Coronary artery (tissue), 2 donors: ENCODE measurements at regions not wholly inside any gene's neighbourhood (a gene's known extent, or its start where the extent isn't known, plus 50 kb on each side); places are given as distances from the start of the nearest gene placed in this dataset.

ENCODE experiments used
- DNase-seq: peaks from one replicate; pipeline ENCODE4 v3.0.0-alpha.2; 2017; ENCODE audit warnings: low spot score
- H3K27ac ChIP-seq, 2 donors: fragments of 200-600 bp; sonication (generic); one replicate each; pipeline ENCODE4 v1.5.1; 2016 to 2019
- H3K4me3 ChIP-seq: fragments of 200-600 bp; sonication (generic); 2 replicates; pipeline ENCODE4 v1.5.1; 2016; ENCODE audit warnings: mild to moderate bottlenecking, moderate library complexity
- TF ChIP-seq, protein P1 (sequence below): fragments of 200-600 bp; sonication (generic); IDR thresholded peaks from one replicate; pipeline ENCODE4 v1.5.1; 2019; ENCODE audit warnings: antibody characterized with exemption

DNA sequence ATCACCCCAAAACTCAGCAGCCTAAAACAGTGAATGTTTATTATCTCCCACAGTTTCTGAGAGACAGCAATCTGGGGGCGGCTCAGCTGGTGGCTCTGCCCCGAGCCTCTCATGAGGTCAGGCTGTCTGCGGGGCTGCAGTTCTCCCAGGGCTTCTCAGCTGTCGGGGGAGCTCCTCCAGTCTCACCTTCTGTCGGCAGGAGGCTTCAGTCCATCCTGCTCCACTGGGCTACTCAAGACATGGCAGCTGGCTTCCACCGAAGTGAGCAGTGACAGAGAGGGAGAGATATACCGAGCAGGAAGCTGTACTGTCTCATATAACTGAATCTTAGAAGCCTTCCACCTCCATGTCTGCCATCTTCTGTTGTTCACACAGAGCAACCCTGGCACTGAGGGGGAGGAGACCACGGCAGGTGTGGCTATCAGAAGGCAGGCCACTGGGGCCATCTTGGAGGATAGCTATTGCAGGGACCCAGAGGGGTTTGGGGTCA lies 72.8 kb upstream of the ITGA11 start:
- no peak overlapping the region for H3K27ac ChIP-seq
- TF ChIP-seq, protein P1, sequence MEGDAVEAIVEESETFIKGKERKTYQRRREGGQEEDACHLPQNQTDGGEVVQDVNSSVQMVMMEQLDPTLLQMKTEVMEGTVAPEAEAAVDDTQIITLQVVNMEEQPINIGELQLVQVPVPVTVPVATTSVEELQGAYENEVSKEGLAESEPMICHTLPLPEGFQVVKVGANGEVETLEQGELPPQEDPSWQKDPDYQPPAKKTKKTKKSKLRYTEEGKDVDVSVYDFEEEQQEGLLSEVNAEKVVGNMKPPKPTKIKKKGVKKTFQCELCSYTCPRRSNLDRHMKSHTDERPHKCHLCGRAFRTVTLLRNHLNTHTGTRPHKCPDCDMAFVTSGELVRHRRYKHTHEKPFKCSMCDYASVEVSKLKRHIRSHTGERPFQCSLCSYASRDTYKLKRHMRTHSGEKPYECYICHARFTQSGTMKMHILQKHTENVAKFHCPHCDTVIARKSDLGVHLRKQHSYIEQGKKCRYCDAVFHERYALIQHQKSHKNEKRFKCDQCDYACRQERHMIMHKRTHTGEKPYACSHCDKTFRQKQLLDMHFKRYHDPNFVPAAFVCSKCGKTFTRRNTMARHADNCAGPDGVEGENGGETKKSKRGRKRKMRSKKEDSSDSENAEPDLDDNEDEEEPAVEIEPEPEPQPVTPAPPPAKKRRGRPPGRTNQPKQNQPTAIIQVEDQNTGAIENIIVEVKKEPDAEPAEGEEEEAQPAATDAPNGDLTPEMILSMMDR = no peak
- DNase-seq = no peak
- H3K4me3 ChIP-seq = no peak overlapping the region

GRCh38 chr15:68506071-68506470 lies 72.7 kb upstream of the CORO2B start:
- H3K27ac ChIP-seq = no peak overlapping the region
- no peak overlapping the region for H3K4me3 ChIP-seq
- TF ChIP-seq, protein P1 = no peak
- DNase-seq = no peak

- Histone ChIP-seq H3K4me3 (no peak overlapping the region), H3K27ac (no peak overlapping the region)
- TF ChIP-seq, protein P1 = no peak
- no peak for DNase-seq
These were observed 71.3 kb upstream of the CORO2B start for GRCh38 chr15:68507447-68507846.

DNA sequence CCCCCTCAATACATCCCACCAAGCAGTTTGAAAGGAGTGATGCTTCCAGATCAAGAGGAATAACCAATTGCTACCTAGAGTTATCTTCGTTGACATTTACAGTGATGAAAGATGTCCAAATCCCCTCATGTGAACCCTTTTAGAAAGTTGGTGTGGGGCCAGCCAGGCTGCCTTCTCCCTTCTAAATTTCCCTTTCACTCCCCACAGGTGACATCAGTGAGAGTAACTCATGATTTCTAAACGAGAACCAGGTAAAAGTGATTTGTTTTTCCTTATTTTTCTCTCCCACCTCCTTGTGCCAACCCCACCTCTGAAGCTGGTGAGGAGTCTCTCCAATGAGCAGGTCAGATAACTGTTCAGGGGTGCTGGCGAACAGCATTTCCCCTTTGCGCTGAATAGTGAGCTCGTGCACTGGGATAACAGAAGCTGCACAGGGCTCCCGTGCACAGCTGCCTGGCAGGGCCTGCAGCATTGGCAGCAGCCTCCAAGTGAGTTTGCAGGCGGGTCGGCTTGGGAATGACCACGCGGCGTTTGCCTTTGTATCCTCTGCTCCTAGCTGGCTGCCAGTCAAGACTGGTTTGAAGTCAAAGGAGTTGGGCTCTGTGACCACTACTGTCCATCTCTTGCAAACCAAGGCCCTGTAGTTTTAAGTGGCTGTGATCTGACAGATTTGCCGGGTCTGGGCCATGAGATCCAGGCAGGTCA lies 70.2 kb upstream of the CORO2B start:
- no peak overlapping the region for H3K4me3 ChIP-seq
- TF ChIP-seq, protein P1 = no peak
- DNase-seq = no peak
- H3K27ac ChIP-seq = no peak overlapping the region

- H3K27ac ChIP-seq = peak overlapping the region in 1 of 2 donors; percentile 78
- H3K4me3 ChIP-seq = no peak overlapping the region
- TF ChIP-seq, protein P1 = no peak
- DNase-seq = no peak
These were observed 68.2 kb upstream of the CORO2B start for GRCh38 chr15:68510558-68510957.

DNA sequence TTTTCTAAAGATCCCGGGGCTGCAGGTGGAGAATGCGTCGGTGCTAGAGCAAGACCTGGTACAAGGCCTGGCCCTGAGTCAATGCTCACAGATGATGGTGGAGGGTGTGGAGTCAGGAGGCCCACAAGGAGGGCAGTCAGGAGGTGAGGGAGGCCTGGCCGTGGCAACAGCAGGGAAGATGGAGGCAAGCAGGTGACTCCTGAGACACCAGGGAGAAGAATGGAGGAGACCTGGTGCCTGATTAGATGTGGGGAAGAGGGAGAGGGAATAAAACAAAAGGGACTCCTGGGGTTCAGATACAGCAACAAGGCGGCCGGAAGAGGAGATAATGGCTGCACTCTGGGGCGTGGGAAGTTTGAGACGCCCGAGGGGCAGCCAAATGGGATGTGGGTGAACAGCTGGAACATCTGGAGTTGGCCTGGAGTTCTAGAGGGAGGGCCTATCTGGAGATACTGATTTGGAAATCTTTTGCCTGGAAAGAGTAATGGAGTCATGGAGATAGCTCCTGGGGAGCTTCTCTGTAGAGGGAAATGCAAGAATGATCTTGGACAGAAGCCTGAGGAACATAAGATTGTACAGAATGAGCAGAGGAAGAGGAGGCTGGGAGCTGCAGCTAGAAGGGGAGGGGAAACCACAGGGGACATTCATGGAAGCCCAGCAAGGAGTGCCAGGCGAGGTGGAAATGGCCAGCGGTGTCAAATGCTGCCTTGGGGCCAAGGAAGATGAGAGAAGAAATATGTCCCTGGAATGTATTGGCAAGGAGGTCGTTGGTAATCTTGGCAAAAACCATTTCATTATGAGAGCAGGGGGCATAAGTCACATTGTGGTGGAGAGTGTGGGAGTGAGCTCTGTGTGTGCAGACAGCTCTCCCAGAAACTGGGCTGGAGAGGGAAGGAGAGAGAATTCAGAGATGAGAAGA lies 67.5 kb upstream of the CORO2B start:
- Histone ChIP-seq H3K27ac (peak overlapping the region; percentile 31 to 78), H3K4me3 (no peak overlapping the region)
- TF ChIP-seq, protein P1 = no peak
- no peak for DNase-seq
